ENCODE measurements at regions not wholly inside any gene's neighbourhood (a gene's known extent, or its start where the extent isn't known, plus 50 kb on each side); places are given as distances from the start of the nearest gene placed in this dataset.

GRCh38 chr2:150700666-150701580 lies 213.5 kb upstream of the RND3 start:
- Histone ChIP-seq H3K4me1 (ENCODE audit: insufficient read depth, low read length) (peaks cover 14% of the 10 kb centered on the region), H3K79me2 (ENCODE audit: insufficient read depth, low read length) (no peaks in the 10 kb centered on the region), H3K4me2 (ENCODE audit: insufficient read depth, low read length) (no peak overlapping the region), H3K9me3 (ENCODE audit: low read depth, low read length) (no peaks in the 10 kb centered on the region), H3K27ac (ENCODE audit: low read depth, low read length) (no peak overlapping the region), H3K36me3 (ENCODE audit: insufficient read depth, low read length) (no peaks in the 10 kb centered on the region), H2AFZ (ENCODE audit: low read length) (no peak overlapping the region), H3K4me3 (ENCODE audit: insufficient read depth, low read length) (no peak overlapping the region), H3K27me3 (ENCODE audit: insufficient read depth, low read length) (no peaks in the 10 kb centered on the region), H4K20me1 (ENCODE audit: insufficient read depth, low read length) (no peaks in the 10 kb centered on the region)
- TF ChIP-seq CTCF (IDR thresholded peaks at IDR 0.05; ENCODE audit: extremely low read depth, low read depth, low read length) = no peak
- DNase-seq (ENCODE audit: insufficient read length, low spot score, missing footprints) = no peak

GRCh38 chr2:150699218-150699617 lies 211.8 kb upstream of the RND3 start:
- no peaks in the 10 kb centered on the region for H3K27me3 ChIP-seq (ENCODE audit: insufficient read depth, low read length)
- no peak overlapping the region for H3K27ac ChIP-seq (ENCODE audit: low read depth, low read length)
- H2AFZ ChIP-seq (ENCODE audit: low read length) = no peak overlapping the region
- TF ChIP-seq CTCF (IDR thresholded peaks at IDR 0.05; ENCODE audit: extremely low read depth, low read depth, low read length) = no peak
- no peaks in the 10 kb centered on the region for H3K9me3 ChIP-seq (ENCODE audit: low read depth, low read length)
- no peaks in the 10 kb centered on the region for H3K36me3 ChIP-seq (ENCODE audit: insufficient read depth, low read length)
- no peak overlapping the region for H3K4me3 ChIP-seq (ENCODE audit: insufficient read depth, low read length)
- H3K79me2 ChIP-seq (ENCODE audit: insufficient read depth, low read length) = no peaks in the 10 kb centered on the region
- H3K4me2 ChIP-seq (ENCODE audit: insufficient read depth, low read length) = no peak overlapping the region
- H3K4me1 ChIP-seq (ENCODE audit: insufficient read depth, low read length) = peaks cover 7% of the 10 kb centered on the region
- no peaks in the 10 kb centered on the region for H4K20me1 ChIP-seq (ENCODE audit: insufficient read depth, low read length)
- DNase-seq (ENCODE audit: insufficient read length, low spot score, missing footprints) = no peak

GRCh38 chr2:150698016-150698661 lies 210.7 kb upstream of the RND3 start:
- no peak for TF ChIP-seq CTCF (IDR thresholded peaks at IDR 0.05; ENCODE audit: extremely low read depth, low read depth, low read length)
- no peak overlapping the region for H3K4me3 ChIP-seq (ENCODE audit: insufficient read depth, low read length)
- no peaks in the 10 kb centered on the region for H3K9me3 ChIP-seq (ENCODE audit: low read depth, low read length)
- no peaks in the 10 kb centered on the region for H4K20me1 ChIP-seq (ENCODE audit: insufficient read depth, low read length)
- H3K4me1 ChIP-seq (ENCODE audit: insufficient read depth, low read length) = peaks cover 7% of the 10 kb centered on the region
- H3K27ac ChIP-seq (ENCODE audit: low read depth, low read length) = peak overlapping the region; percentile 14
- H3K27me3 ChIP-seq (ENCODE audit: insufficient read depth, low read length) = no peaks in the 10 kb centered on the region
- peak; percentile 39 for DNase-seq (ENCODE audit: insufficient read length, low spot score, missing footprints)
- H2AFZ ChIP-seq (ENCODE audit: low read length) = peak overlapping the region; percentile 73
- H3K79me2 ChIP-seq (ENCODE audit: insufficient read depth, low read length) = no peaks in the 10 kb centered on the region
- no peak overlapping the region for H3K4me2 ChIP-seq (ENCODE audit: insufficient read depth, low read length)
- no peaks in the 10 kb centered on the region for H3K36me3 ChIP-seq (ENCODE audit: insufficient read depth, low read length)

GRCh38 chr2:150697596-150697995 lies 210.1 kb upstream of the RND3 start:
- H3K4me1 ChIP-seq (ENCODE audit: insufficient read depth, low read length) = peaks cover 7% of the 10 kb centered on the region
- peak overlapping the region; percentile 14 for H3K27ac ChIP-seq (ENCODE audit: low read depth, low read length)
- TF ChIP-seq CTCF (IDR thresholded peaks at IDR 0.05; ENCODE audit: extremely low read depth, low read depth, low read length) = no peak
- no peaks in the 10 kb centered on the region for H3K27me3 ChIP-seq (ENCODE audit: insufficient read depth, low read length)
- no peak overlapping the region for H3K4me3 ChIP-seq (ENCODE audit: insufficient read depth, low read length)
- no peaks in the 10 kb centered on the region for H4K20me1 ChIP-seq (ENCODE audit: insufficient read depth, low read length)
- H3K4me2 ChIP-seq (ENCODE audit: insufficient read depth, low read length) = no peak overlapping the region
- peak overlapping the region; percentile 73 for H2AFZ ChIP-seq (ENCODE audit: low read length)
- DNase-seq (ENCODE audit: insufficient read length, low spot score, missing footprints) = no peak
- no peaks in the 10 kb centered on the region for H3K36me3 ChIP-seq (ENCODE audit: insufficient read depth, low read length)
- H3K79me2 ChIP-seq (ENCODE audit: insufficient read depth, low read length) = no peaks in the 10 kb centered on the region
- H3K9me3 ChIP-seq (ENCODE audit: low read depth, low read length) = no peaks in the 10 kb centered on the region

All from osteoblast (primary cell).